GM12874 (cell line): ENCODE measurements at regions not wholly inside any gene's neighbourhood (a gene's known extent, or its start where the extent isn't known, plus 50 kb on each side); places are given as distances from the start of the nearest gene placed in this dataset.

Source experiments
- TF ChIP-seq, protein P1 (sequence below): IDR thresholded peaks from 2 replicates; pipeline ENCODE4 v1.5.1; 2011; ENCODE audit warnings: low read depth, mild to moderate bottlenecking, control low read depth, low read length, moderate library complexity; ENCODE audit not compliant: insufficient read depth

DNA sequence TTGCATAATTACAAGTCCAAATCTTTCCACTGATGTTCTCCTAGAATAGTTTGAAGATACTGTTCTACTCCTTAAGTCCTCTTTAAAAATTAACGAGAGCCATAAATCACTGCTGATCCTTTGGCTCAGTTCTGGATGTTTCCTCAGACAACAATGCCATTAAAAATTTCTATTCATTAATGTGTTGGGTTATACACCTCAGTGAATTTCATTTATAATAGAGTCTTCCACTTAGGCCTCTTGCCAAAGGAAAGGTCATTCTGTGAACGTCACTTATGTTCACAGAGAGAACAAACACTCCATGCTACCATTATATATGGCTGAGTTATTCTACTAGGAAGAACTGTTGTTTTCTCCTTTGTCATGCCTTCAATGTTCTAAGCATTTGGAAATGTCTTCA is 1472.3 kb upstream of the CELF4 start:
- TF ChIP-seq, protein P1, sequence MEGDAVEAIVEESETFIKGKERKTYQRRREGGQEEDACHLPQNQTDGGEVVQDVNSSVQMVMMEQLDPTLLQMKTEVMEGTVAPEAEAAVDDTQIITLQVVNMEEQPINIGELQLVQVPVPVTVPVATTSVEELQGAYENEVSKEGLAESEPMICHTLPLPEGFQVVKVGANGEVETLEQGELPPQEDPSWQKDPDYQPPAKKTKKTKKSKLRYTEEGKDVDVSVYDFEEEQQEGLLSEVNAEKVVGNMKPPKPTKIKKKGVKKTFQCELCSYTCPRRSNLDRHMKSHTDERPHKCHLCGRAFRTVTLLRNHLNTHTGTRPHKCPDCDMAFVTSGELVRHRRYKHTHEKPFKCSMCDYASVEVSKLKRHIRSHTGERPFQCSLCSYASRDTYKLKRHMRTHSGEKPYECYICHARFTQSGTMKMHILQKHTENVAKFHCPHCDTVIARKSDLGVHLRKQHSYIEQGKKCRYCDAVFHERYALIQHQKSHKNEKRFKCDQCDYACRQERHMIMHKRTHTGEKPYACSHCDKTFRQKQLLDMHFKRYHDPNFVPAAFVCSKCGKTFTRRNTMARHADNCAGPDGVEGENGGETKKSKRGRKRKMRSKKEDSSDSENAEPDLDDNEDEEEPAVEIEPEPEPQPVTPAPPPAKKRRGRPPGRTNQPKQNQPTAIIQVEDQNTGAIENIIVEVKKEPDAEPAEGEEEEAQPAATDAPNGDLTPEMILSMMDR, result no peak

DNA sequence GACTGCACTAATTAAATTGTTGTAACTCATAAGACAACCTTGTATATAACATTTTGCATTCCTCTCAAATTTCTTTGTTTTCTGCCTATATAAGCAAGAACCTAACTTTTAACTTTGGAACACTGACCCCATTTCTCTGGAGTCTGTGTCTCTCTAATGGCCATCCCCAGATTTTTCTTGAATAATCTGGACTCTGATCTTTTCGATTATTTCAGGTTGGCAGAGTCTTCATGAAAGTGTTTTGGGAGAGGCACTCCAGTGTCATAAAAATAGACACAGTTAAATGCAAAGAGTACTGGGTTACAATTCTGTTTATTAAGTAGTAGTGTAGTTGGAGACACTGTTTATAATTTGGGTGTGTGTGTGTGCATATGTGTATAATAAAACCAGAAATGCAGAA is 1467.7 kb upstream of the CELF4 start:
- TF ChIP-seq, protein P1, result no peak

DNA sequence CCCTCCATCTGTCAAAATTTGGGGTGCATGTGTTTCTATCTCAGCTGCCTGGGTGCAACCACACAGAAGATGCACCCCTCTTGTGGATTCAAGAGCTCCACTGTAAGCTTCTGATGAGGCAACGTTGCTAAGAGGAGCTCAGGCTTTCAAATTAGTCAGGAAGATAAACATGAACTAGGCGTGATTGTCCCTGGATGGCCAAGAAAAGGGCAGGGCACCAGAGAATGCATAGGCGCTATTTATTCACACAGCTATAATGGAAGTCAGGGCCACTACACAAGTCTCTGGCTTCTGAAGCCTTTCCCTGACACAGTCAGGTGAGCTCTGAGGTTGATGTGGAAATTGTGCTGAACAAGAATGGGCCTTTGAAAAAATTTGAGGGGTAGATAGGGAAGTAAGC is 1466.0 kb upstream of the CELF4 start:
- TF ChIP-seq, protein P1, result no peak

DNA sequence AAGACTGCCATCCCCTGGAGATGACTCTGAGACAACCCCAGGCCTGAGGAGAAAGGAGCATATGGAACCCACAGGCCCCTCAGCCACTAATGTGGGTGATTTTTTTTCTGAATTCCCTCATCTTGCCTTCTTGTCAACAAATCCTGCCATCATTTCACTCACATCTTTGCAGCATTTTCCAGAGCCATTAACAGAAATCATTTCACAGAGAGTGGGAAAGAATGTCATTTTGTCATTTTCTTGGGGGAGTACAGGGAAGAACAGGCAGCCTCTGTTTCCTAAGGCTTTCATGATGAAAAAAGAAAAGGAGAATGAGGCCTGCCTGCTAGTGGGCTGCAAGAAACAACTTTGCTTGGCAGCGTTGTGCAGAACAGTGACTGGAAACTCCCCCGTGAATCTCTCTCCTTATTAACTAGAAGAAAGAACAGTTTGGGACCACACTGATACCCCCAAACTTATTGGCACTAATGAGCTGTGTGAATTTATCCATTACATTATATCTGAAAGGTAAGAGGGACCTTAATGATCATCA is 1464.6 kb upstream of the CELF4 start:
- TF ChIP-seq, protein P1, result no peak

DNA sequence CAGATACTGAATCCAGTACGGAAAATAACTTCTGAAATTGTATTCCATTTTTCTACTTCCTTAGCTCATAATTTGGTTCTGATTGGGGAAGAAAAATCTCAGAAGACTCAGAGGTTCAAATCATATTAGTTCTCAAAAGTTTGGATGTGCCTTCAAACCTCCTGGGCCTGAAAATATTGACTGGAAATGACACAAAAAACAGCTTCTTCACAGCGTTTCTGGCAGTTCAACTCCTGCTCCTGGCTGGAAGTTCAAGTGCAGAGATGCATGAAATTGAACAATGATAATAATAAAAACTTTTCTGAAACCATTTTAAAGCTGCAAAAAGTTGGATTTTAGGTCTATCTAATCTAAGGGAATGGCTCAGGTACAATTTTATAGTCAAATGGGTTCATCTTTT is 1459.9 kb upstream of the CELF4 start:
- TF ChIP-seq, protein P1, result no peak

DNA sequence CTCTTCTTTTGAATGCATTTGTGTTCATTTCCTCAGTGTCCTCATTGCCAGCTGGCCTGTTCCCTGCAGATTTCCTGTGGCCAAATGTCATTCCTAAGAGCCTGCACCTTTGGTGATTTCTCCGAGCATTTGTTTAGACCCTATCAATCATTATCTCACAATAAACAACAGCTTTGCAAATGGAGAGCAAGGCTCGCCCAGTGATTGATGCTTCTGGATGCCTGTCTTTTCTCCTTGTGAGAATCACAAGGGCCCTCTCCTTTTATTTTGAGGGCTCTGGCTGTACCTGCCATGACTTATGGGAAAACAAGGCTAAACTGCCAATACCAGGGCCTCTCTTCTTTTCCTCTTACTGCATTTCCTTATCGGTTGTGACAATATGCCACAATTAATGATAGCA is 1454.4 kb upstream of the CELF4 start:
- TF ChIP-seq, protein P1, result no peak

DNA sequence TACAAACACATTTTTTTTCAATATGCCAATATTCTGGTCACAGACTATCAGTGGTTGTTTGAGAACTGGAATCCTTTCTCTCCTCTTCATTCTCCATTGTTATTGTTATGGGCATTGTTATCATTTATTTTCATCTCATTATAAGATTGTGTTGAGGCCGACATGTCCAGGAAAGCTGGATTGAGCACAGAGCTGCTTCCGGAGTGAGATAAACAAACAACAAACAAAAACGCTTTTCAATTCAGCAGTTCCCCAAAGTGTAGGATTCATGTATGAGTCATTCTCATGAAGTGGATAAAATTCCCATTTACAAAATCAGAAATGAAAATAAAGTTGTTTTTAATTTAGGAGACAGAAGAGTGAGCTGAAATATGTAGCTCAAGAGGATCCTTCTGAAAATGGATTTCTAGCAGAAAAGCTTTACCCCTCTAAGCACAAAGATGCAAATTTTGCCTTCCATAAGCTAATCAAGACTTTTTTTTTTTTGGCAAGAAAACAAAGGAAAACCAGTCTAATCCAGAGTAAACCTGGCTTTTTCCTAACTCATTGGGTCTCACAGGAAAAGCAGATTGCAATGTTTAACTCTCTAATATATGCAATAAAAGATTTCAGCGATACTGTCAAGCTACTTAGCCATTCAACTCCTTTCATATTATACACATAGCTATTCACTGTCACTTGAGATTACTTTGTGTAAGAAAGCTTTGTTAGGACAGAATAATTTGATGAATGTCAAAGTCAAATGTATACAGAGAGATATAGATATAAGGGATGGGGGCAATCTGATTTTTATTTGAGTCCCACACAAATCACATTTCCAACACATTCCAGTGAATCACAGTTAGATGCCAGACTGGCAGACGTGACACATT is 1441.7 kb upstream of the CELF4 start:
- TF ChIP-seq, protein P1, result no peak
